Hypothalamus (tissue), 51 donors: ENCODE measurements at regions not wholly inside any gene's neighbourhood (a gene's known extent, or its start where the extent isn't known, plus 50 kb on each side); places are given as distances from the start of the nearest gene placed in this dataset.
"Not testable (repeated sequence)": the region's sequence is repeated elsewhere in the genome, so short reads cannot be mapped to it uniquely, and the experiment has no call there.

Experiments used
- DNase-seq, 51 donors: peaks; one replicate each; lab custom pipeline; 2025; lab: John Stamatoyannopoulos, UW

DNA sequence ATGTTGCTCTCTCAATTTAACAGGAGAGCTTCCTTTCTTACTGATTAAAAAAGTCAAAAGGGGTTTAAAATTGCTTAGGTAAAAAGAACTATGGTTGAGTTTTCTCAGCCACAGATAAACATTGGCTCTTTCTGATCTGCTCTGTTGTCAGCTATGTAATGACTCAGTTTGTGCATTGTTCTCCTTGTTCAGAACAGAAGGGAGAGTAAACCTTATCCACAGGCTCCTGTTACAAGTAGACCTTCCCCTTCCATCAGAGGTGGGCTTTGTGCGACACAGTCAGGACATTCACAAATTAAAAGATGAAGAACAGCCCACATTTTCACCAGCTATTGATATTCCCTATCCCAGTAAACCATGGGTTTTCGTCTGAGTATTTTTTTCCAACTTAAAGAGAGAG is 236.3 kb upstream of the SEMA6A start:
- DNase-seq, result no peak

GRCh38 chr5:116806836-116807235 is 232.2 kb upstream of the SEMA6A start:
- no peak for DNase-seq

DNA sequence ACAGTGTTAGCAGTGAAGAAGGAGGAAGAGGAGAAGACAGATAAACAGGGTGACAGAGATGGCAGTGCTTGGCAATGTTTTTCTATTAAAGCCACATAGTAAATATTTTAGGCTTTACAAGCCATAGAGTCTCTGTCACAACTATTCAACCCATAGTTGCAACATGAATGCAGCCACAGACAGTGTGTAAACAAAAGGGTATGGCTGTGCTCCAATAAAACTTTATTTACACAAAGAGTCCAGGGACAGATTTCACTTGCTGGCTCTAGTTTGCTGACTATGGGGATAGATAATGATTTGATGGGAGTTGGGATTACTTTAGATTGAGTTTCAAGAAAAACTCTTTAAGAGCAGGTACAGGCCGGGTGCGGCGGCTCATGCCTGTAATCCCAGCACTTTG is 224.8 kb upstream of the SEMA6A start:
- DNase-seq, result no peak

- no peak for DNase-seq
Observed at GRCh38 chr5:116795189-116795588, 220.6 kb upstream of the SEMA6A start.

DNA sequence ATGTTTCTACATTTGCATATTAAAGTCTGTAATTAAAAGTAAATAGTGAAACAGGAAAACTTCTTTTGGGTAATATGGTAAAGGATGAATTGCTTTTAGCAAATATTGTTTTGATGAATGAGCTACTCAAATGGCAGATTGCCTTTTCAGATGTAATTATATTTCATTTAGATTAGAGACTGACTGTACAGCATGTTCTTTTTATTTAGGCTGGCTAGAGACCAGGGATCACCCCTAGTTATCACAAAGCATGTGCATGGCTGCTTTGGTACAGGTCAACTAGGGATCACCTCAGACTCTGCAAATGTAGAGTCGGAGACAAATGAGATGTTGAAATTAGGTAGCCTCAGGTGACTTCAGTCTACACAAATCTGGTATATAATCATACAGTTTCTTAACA is 214.9 kb upstream of the SEMA6A start:
- no peak for DNase-seq

DNA sequence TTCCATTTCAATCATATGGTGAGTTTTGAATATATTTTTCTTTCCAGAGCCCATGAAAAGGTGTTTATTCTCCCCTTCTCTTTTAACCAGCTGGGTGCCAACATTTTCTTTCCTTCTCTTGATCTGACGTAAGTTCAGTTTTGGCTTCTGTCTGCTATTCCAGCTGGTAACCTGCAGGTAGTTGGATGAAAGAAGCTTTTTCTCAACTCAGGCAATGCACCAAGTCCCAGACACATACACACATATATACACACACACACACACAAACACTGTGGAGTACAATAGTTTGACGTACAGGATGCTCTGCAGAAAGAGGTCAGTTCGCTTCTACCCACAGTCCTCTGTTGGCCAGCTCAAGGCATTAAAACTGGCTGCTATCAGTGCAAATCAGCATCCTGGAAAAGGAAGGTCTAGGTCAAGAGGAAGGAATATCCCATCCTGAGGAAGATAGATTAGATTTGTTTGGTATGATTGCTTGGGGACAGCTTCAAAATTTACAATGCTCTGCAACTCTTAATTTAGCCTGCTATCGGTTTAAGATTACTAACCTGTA is 214.3 kb upstream of the SEMA6A start:
- DNase-seq, result no peak

- DNase-seq, result no peak
Observed at GRCh38 chr5:116787570-116787969, 212.9 kb upstream of the SEMA6A start.

DNA sequence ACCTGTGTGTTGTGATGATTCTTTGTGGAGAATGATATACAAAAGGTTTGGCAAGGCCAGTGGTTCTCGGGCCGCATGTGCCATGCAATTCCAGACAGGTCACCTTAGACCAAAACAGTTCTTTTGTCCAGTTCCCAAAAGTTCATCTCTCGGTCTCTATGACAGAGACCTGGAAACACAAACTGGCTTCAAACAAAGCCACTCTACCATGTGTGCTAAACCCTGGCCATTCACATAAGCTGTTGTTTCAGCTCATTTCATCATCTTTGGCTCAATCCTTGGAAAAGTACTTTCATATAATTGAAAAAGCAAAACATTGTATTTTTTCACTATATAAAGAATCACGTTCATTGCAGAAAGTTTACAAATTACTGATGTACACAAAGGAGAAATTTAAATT is 210.5 kb upstream of the SEMA6A start:
- DNase-seq, result no peak

DNA sequence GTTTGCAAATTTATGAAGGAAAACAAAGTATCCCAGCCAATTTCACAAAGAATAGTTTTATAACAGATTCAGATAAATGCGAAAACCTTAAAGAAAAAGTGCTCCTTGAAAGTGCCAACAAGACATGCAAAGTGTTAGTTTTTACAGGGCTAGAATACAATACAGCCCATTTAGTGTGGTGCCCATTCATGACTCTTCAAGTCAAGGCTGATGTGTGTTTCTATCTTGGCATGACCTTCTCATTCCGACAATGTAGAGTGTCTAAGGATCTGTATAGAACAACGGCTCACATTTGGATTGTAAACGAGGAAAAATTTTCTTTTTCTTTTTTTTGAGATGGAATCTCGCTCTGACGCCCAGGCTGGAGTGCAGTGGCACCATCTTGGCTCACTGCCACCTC is 205.2 kb upstream of the SEMA6A start:
- DNase-seq, result no peak

DNA sequence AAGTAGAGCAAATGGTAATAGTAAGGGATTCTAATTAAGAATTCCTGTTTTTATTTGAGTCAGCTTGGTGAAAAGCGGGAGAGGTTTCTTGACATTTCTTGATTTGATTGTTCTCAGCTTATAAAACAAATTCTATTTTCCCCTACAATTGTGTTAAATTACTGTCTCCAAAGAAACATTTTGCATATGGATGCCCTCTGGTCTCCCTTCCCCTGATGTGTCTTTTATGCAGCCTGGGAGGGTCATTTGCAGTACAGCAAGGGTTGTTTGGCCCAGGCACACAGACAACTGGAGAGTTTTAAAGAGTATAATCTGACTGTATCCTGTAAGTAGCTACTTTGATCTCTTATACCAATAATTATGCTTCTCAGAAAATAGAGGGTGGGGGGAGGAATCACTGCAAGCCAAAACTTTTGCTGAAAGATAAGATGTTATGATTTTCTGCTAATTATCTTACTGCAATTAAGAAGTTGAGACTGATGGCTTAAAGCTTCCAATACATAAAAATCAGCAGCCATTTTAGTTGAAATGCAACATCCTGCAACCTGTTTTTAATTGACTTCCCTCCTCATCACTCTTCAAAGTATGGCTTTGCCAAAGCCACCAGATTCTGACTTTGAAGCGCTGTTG is 204.1 kb upstream of the SEMA6A start:
- DNase-seq, result no peak

GRCh38 chr5:116778032-116778431 is 203.4 kb upstream of the SEMA6A start:
- peak in 40 of 51 donors; percentile 4 to 68 (median 24) for DNase-seq

GRCh38 chr5:116773926-116774325 is 199.3 kb upstream of the SEMA6A start:
- no peak for DNase-seq

GRCh38 chr5:116772806-116773205 is 198.2 kb upstream of the SEMA6A start:
- no peak for DNase-seq

DNA sequence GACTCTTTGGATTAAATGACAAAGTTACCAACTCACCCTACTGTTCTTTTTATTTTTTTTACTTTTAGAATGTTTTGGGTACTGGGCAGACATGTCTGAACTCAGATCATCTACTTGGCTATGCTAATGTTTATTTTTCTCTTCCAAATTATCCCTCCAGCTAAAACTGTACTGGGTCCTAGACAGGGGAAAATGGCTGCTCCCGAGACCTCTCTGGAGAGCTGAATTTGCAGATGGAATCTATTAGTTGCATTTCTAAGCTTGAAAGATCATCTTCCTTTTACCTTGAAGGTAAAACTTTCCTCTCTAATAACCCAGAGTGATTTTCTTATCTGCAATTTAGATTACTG is 197.5 kb upstream of the SEMA6A start:
- DNase-seq, result no peak

- DNase-seq, result peak in 2 of 51 donors; percentile 1 to 2
Observed at GRCh38 chr5:116771466-116772151, 197.0 kb upstream of the SEMA6A start.

DNA sequence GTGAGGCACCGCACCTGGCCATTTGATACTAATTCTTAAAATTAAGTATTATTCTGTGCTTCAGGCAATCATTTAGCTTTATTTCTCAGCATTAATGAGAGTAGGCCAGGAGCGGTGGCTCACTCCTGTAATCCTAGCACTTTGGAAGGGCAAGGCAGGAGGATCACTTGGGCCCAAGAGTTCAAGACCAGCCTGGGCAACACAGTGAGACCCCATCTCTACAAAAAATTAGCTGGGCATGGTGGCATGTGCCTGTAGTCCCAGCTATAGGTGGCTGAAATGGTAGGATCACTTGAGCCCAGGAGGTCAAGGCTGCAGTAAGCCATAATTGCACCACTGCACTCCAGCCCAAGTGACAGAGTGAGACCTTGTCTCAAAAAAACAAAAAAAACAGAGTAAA is 195.3 kb upstream of the SEMA6A start:
- not testable (repeated sequence) for DNase-seq

DNA sequence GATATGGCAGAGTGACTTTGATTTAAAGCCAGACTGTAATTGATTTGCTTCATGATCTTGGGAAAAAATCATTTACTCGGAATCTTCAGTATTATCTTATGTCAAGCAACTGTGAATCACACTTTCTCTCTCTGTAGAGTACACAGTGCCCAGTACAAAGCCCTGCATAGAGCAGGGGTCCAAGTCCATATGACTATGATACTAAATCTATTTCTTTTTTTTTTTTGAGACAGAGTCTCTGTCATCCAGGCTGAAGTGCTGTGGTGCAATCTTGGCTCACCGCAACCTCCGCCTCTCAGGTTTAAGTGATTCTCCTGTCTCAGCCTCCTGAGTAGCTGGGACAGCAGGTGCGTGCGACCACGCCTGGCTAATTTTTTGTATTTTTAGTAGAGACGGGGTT is 194.8 kb upstream of the SEMA6A start:
- DNase-seq, result no peak

GRCh38 chr5:116766470-116766947 is 191.9 kb upstream of the SEMA6A start:
- peak in 7 of 51 donors; percentile 1 to 32 (median 7) for DNase-seq

GRCh38 chr5:116765441-116765840 is 190.8 kb upstream of the SEMA6A start:
- no peak for DNase-seq

DNA sequence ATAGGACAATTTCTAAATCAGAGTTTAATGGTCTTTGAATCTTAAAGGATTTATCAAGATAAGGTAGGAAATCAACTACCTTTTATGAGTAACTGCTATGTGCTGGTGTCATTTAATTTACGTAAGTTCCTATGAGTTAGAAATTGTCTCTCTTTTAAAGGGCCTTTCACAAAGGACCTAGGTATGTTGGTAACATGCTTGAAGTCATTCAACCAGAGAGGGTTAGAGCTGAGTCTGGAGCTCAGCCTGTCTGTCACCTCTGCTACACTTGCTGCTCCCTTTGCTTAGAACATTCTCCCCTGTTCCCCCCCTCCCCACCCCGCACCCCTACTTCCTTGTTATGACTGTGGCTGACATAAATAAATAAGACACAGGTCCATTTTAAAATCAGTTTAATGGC is 190.3 kb upstream of the SEMA6A start:
- no peak for DNase-seq

- DNase-seq, result no peak
Observed at GRCh38 chr5:116763987-116764866, 189.6 kb upstream of the SEMA6A start.
